GM19455 (cell line): ENCODE measurements at regions not wholly inside any gene's neighbourhood (a gene's known extent, or its start where the extent isn't known, plus 50 kb on each side); places are given as distances from the start of the nearest gene placed in this dataset.
"Not testable (repeated sequence)": the region's sequence is repeated elsewhere in the genome, so short reads cannot be mapped to it uniquely, and the experiment has no call there.

Experiments
- ATAC-seq: cut with Tn5 transposase; IDR thresholded peaks from one replicate; pipeline ENCODE4 v1.9.1; 2021; ENCODE audit not compliant: unreplicated experiment

GRCh38 chr4:97309121-97309520, 834.2 kb downstream of the STPG2 start:
- no peak for ATAC-seq

DNA sequence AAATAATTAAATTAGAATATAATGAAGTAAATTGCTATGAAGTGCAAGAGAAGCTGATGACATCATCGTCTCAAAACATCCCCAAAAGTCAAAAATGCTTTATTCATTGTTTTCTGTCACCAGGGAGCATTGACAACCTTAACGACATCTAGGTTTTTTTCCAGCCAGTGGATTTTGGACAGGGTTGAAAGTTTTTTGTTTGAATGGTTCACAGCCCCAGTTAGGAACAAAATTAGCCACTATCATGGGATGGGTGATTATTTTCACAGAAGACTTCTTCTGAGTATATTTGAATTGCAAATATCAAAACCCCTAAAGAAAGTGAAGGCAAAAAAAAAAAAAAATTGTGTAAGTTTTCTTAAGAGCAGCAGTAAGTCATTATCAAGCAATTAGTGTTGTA, 826.1 kb downstream of the STPG2 start:
- no peak for ATAC-seq

DNA sequence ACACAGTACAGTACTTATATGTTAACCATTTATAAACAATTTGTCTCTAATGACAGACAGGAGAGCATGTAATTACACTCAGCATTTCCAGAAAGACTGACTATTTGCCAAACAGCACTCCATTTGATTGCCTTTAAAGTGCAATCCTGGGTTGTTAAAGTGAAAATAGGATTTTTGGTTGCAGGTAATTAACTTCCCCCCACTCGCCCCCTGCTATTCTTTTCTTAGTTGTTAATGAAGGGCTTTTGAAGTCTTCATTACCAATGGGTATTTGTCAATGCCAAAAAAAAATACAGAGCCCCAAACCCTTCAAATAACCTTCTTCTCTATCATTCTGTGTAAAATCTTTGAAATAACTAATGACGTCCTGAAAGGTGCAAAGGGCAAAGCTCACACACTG, 825.6 kb downstream of the STPG2 start:
- ATAC-seq = no peak

- ATAC-seq = not testable (repeated sequence)
Measured at GRCh38 chr4:97325751-97326150, 817.5 kb downstream of the STPG2 start.

DNA sequence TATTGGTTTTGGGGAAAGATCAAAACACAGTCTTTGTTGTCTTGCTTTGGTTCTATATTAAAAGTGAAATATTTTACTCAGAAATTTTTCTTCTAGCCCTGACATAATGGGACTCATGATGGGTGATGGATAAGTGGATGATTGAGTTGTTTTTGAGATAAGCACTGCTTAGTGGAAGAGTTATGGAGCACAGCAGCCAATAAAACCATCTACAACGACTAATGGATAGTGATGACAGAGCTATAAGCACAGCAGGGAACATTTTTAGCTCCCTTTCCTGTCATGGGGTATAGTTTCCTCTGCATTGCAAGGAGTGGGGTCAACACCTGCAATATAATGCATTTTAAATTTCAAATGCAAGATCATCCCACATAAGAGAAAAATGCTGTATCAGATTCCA, 812.4 kb downstream of the STPG2 start:
- no peak for ATAC-seq

GRCh38 chr4:97334348-97334747, 808.9 kb downstream of the STPG2 start:
- no peak for ATAC-seq

- ATAC-seq = no peak
Measured at GRCh38 chr4:97349468-97350186, 793.6 kb downstream of the STPG2 start.

DNA sequence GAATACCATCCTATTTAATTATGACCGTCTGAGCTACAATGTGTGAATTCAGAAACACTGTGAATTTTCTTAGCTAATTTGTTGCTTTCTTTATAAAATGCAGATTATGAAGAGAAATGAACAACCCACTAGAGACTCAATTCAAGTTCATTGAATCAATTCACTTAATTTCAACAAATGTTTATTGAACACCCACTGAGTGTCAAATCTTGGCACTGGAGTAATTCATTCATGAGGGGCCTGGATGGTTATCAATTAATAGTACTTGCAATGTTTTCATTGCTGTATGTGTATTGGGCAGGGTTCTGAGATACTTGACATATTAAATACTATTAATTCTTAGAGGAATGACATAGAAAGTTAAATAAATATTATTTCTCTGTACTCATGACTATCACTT, 789.4 kb downstream of the STPG2 start:
- no peak for ATAC-seq

- ATAC-seq = no peak
Measured at GRCh38 chr4:97359826-97360225, 783.5 kb downstream of the STPG2 start.

DNA sequence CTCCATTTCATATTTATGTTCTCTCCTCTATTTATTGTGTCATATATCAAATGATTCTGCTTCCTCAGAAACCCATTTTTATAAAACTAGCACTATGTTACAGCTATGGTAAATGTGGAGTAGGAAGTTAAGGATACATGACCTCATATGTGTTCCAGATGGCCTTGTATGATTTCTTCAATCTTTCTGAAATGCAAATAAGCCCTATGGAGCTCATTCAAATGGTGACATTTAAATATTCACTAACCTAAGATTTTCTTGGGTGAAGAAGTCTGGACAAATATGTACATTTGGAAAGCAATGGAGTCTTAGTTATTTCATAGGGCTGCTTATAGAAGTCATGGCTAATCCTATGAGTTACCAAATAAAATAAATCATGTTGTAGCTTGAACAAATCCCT, 782.5 kb downstream of the STPG2 start:
- no peak for ATAC-seq

- no peak for ATAC-seq
Measured at GRCh38 chr4:97367878-97368277, 775.4 kb downstream of the STPG2 start.

- no peak for ATAC-seq
Measured at GRCh38 chr4:97370568-97370967, 772.7 kb downstream of the STPG2 start.

DNA sequence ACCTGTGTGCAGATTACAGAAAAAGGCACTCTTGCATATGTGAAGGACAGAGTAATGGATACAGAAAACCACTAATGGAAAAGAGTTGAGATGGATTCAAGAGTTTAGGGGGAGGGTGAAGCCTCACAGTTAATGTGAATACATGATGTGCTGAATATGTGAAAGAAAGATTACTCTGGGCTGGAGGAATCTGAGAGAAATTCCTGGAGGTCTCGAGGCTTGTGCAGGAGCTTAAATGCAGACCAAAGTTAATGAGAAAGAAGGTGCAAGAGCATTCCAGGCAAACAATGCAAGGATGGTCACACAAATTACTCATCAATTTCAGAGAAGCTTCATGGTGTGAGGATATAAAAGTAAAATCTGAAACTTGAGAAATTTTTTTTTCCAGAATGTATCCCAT, 768.8 kb downstream of the STPG2 start:
- ATAC-seq = no peak

- ATAC-seq = no peak
Measured at GRCh38 chr4:97386969-97387368, 756.3 kb downstream of the STPG2 start.

GRCh38 chr4:97394653-97395052, 748.6 kb downstream of the STPG2 start:
- ATAC-seq = no peak

- no peak for ATAC-seq
Measured at GRCh38 chr4:97396097-97396496, 747.2 kb downstream of the STPG2 start.

DNA sequence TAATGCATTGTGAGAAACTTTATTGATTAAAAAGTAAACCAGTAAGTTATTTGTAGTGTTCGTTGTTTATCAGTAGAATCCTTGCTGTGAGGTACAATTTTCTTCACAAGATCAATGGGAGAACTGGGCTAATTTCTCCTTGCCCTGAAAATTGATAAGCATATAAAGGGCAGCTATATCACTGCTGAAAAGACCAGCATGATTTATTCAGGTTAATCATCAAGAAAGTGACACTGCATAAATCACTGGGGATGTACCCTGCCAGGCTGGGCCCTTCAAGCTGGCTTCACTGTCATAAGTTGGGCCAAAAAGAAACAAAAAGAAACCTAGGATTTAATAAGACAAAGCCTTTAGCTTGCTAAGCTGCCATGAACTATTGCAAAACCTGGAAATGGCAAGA, 746.7 kb downstream of the STPG2 start:
- no peak for ATAC-seq

GRCh38 chr4:97404876-97405523, 738.3 kb downstream of the STPG2 start:
- ATAC-seq = no peak

DNA sequence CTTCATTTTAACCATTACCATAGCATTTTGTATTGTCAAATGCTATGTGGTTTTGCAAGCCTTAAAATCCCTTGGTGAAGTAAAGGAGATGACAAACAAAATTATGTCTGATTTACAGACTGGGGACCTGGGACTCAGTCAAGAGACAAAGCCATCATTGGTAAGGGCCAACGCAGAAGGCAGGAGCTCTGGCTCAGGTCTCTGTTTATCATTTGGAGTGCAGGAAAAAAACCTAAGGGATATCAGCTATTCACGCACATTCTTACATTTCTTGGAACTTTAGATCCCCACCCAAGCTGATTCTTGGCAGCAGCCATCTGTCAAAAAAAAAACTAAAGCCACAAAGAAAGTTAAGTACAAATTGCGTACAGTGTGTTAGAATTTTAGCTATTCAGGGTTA, 731.9 kb downstream of the STPG2 start:
- no peak for ATAC-seq

DNA sequence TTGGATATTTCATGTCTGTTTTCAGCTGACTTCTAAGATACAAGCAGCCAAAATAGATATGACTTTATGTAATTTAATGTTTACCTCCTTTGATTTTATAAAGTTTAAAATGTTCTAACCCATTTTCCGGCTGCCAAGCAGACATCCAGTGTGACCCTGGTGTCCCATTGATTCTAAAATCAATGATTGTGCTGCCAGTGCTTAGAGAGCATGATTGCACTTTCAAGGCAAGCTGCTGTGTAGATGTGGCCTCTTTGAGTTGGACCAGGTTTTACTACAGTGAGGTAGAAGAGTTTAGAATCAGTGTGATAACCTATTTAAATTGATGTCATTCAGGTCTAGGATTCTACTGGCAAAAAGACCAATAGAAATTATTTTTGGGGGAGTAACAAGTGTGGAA, 730.9 kb downstream of the STPG2 start:
- no peak for ATAC-seq

GRCh38 chr4:97414161-97414560, 729.1 kb downstream of the STPG2 start:
- ATAC-seq = no peak

GRCh38 chr4:97432551-97432950, 710.7 kb downstream of the STPG2 start:
- no peak for ATAC-seq
